SKM-1 treated with dmso at 0.1 percent for 144 hours (cell line): ENCODE measurements at regions not wholly inside any gene's neighbourhood (a gene's known extent, or its start where the extent isn't known, plus 50 kb on each side); places are given as distances from the start of the nearest gene placed in this dataset.

ENCODE experiments used
- DNase-seq: peaks from one replicate; lab custom pipeline; 2025; ENCODE audit not compliant: unreplicated experiment; lab: John Stamatoyannopoulos, UW

GRCh38 chr3:117367861-117368260, 658.3 kb downstream of the TUSC7 start:
- DNase-seq = no peak

- DNase-seq = no peak
Measured at GRCh38 chr3:117380631-117381030, 671.1 kb downstream of the TUSC7 start.

- DNase-seq = no peak
Measured at GRCh38 chr3:117393119-117393518, 683.5 kb downstream of the TUSC7 start.

GRCh38 chr3:117398141-117398899, 688.7 kb downstream of the TUSC7 start:
- no peak for DNase-seq

GRCh38 chr3:117399311-117400078, 689.9 kb downstream of the TUSC7 start:
- no peak for DNase-seq

- DNase-seq = no peak
Measured at GRCh38 chr3:117400303-117400702, 690.7 kb downstream of the TUSC7 start.

- no peak for DNase-seq
Measured at GRCh38 chr3:117404141-117404540, 694.6 kb downstream of the TUSC7 start.

GRCh38 chr3:117404730-117405129, 695.2 kb downstream of the TUSC7 start:
- DNase-seq = no peak

- DNase-seq = no peak
Measured at GRCh38 chr3:117405359-117405758, 695.8 kb downstream of the TUSC7 start.

GRCh38 chr3:117407317-117407716, 697.7 kb downstream of the TUSC7 start:
- peak; percentile 11 for DNase-seq

- DNase-seq = no peak
Measured at GRCh38 chr3:117408811-117409210, 699.2 kb downstream of the TUSC7 start.

GRCh38 chr3:117409256-117409655, 699.7 kb downstream of the TUSC7 start:
- no peak for DNase-seq

- DNase-seq = no peak
Measured at GRCh38 chr3:117409701-117410459, 700.3 kb downstream of the TUSC7 start.

GRCh38 chr3:117411971-117412370, 702.4 kb downstream of the TUSC7 start:
- peak; percentile 25 for DNase-seq

- DNase-seq = no peak
Measured at GRCh38 chr3:117417411-117417810, 707.8 kb downstream of the TUSC7 start.

GRCh38 chr3:117427081-117427480, 717.5 kb downstream of the TUSC7 start:
- no peak for DNase-seq

- no peak for DNase-seq
Measured at GRCh38 chr3:117433427-117433826, 723.8 kb downstream of the TUSC7 start.

- DNase-seq = no peak
Measured at GRCh38 chr3:117434661-117435412, 725.3 kb downstream of the TUSC7 start.

GRCh38 chr3:117435506-117435905, 725.9 kb downstream of the TUSC7 start:
- DNase-seq = no peak

GRCh38 chr3:117439812-117440211, 730.2 kb downstream of the TUSC7 start:
- peak; percentile 74 for DNase-seq

- DNase-seq = no peak
Measured at GRCh38 chr3:117441851-117442250, 732.3 kb downstream of the TUSC7 start.
